ENCODE measurements at regions not wholly inside any gene's neighbourhood (a gene's known extent, or its start where the extent isn't known, plus 50 kb on each side); places are given as distances from the start of the nearest gene placed in this dataset.
A peak's percentile ranks its signal among the peaks of the same experiment; 100 is the strongest.
"Not testable (repeated sequence)": the region's sequence is repeated elsewhere in the genome, so short reads cannot be mapped to it uniquely, and the experiment has no call there.

DNA sequence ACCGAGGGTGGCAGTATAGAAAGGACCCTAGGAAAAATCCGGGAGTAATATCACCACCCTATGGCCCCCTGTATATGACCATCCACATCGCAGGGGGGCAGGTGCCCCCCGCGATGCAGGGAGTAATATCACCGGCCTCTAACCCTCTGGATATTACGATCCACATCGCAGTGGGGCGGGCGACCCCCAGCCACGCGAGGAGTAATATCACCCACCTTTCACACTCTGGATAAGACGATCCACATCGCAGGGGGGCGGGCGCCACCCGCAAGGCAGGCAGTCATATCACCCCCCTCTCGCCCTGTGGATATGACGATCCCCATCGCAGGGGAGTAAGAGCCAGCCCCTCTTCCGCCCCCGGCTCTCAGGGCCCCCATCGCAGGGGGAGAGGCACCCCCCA, 76.7 kb upstream of the RUBCNL start:
- H3K4me3 Mint-ChIP-seq (ENCODE audit: unreplicated experiment), result no peak overlapping the region
- peaks cover 2% of the 10 kb centered on the region for H3K4me1 Mint-ChIP-seq (ENCODE audit: low read depth, unreplicated experiment)
- TF ChIP-seq, protein P1, sequence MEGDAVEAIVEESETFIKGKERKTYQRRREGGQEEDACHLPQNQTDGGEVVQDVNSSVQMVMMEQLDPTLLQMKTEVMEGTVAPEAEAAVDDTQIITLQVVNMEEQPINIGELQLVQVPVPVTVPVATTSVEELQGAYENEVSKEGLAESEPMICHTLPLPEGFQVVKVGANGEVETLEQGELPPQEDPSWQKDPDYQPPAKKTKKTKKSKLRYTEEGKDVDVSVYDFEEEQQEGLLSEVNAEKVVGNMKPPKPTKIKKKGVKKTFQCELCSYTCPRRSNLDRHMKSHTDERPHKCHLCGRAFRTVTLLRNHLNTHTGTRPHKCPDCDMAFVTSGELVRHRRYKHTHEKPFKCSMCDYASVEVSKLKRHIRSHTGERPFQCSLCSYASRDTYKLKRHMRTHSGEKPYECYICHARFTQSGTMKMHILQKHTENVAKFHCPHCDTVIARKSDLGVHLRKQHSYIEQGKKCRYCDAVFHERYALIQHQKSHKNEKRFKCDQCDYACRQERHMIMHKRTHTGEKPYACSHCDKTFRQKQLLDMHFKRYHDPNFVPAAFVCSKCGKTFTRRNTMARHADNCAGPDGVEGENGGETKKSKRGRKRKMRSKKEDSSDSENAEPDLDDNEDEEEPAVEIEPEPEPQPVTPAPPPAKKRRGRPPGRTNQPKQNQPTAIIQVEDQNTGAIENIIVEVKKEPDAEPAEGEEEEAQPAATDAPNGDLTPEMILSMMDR (IDR thresholded peaks at IDR 0.05; ENCODE audit: insufficient read depth, low read depth, low read length), result no peak
- TF ChIP-seq EZH2 (IDR thresholded peaks at IDR 0.05; ENCODE audit: insufficient read depth, low read length), result no peak
- H3K79me2 ChIP-seq (ENCODE audit: insufficient read depth, low read length), result no peaks in the 10 kb centered on the region
- H3K9me3 ChIP-seq (ENCODE audit: insufficient read depth, low read depth, low read length), result no peaks in the 10 kb centered on the region
- no peaks in the 10 kb centered on the region for H3K27me3 Mint-ChIP-seq (ENCODE audit: low read depth, unreplicated experiment)
- H3K9me3 Mint-ChIP-seq (ENCODE audit: unreplicated experiment), result no peaks in the 10 kb centered on the region
- no peak overlapping the region for H3K27ac Mint-ChIP-seq (ENCODE audit: unreplicated experiment)
- H3K36me3 Mint-ChIP-seq (ENCODE audit: low read depth, unreplicated experiment), result no peaks in the 10 kb centered on the region
- no peak overlapping the region for H3K4me2 ChIP-seq (ENCODE audit: low read length)
- H3K4me3 ChIP-seq (ENCODE audit: insufficient read depth, low read depth, low read length), result no peak overlapping the region
- no peak overlapping the region for H3K27ac ChIP-seq (ENCODE audit: low read depth, low read length)
- DNase-seq (ENCODE audit: low read depth), result no peak
- no peaks in the 10 kb centered on the region for H3K36me3 ChIP-seq (ENCODE audit: insufficient read depth, low read length)
- H3K9ac ChIP-seq (ENCODE audit: low read length), result no peak overlapping the region
- no peak for FAIRE-seq
- no peaks in the 10 kb centered on the region for H4K20me1 ChIP-seq (ENCODE audit: insufficient read depth, low read length)
- no peaks in the 10 kb centered on the region for H3K4me1 ChIP-seq (ENCODE audit: insufficient read depth, low read length)
- H3K27me3 ChIP-seq (ENCODE audit: insufficient read depth, low read length), result no peaks in the 10 kb centered on the region
- no peak overlapping the region for H2AFZ ChIP-seq (ENCODE audit: low read depth, low read length)

DNA sequence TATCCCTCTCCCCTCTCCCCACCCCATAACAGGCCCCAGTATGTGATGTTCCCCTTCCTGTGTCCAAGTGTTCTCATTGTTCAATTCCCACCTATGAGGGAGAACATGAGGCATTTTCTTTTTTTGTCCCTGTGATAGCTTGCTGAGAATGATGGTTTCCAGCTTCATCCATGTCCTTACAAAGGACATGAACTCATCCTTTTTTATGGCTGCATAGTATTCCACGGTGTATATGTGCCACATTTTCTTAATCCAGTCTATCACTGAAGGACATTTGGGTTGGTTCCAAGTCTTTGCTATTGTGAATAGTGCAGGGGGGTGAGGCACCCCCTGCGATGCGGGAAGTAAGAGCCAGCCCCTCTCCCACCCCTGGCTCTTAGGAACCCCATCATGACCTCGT, 73.2 kb upstream of the RUBCNL start:
- not testable (repeated sequence) for H3K9me3 Mint-ChIP-seq (ENCODE audit: unreplicated experiment); H3K4me3 Mint-ChIP-seq (ENCODE audit: unreplicated experiment); H3K79me2 ChIP-seq (ENCODE audit: insufficient read depth, low read length)

DNA sequence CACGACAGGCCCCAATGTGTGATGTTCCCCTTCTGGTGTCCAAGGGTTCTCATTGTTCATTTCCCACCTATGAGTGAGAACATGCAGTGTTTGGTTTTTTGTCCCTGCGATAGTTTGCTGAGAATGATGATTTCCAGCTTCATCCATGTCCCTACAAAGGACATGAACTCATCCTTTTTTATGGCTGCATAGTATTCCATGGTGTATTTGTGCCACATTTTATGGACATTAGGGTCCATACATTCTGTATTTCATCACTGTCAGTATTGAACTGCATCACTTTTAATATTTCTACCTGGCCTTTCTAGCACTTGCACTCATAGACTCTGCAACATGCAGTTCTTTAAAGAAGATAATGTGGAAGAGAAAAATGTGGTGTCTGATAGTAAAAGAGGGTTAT, 70.2 kb upstream of the RUBCNL start:
- not testable (repeated sequence) for FAIRE-seq; H3K36me3 Mint-ChIP-seq (ENCODE audit: low read depth, unreplicated experiment); H3K79me2 ChIP-seq (ENCODE audit: insufficient read depth, low read length); H3K4me2 ChIP-seq (ENCODE audit: low read length); H3K9me3 Mint-ChIP-seq (ENCODE audit: unreplicated experiment); H3K4me3 ChIP-seq (ENCODE audit: insufficient read depth, low read depth, low read length); H3K4me1 ChIP-seq (ENCODE audit: insufficient read depth, low read length); H3K9me3 ChIP-seq (ENCODE audit: insufficient read depth, low read depth, low read length); H3K4me3 Mint-ChIP-seq (ENCODE audit: unreplicated experiment); H3K27me3 Mint-ChIP-seq (ENCODE audit: low read depth, unreplicated experiment); H3K4me1 Mint-ChIP-seq (ENCODE audit: low read depth, unreplicated experiment); DNase-seq (ENCODE audit: low read depth); H3K27ac Mint-ChIP-seq (ENCODE audit: unreplicated experiment); H2AFZ ChIP-seq (ENCODE audit: low read depth, low read length); H3K9ac ChIP-seq (ENCODE audit: low read length); H4K20me1 ChIP-seq (ENCODE audit: insufficient read depth, low read length); H3K36me3 ChIP-seq (ENCODE audit: insufficient read depth, low read length); H3K27me3 ChIP-seq (ENCODE audit: insufficient read depth, low read length); H3K27ac ChIP-seq (ENCODE audit: low read depth, low read length)

More for the DNA sequence above, 73.2 kb upstream of the RUBCNL start:
- H3K27ac Mint-ChIP-seq (ENCODE audit: unreplicated experiment); H3K36me3 ChIP-seq (ENCODE audit: insufficient read depth, low read length); H3K9me3 ChIP-seq (ENCODE audit: insufficient read depth, low read depth, low read length); H3K4me1 ChIP-seq (ENCODE audit: insufficient read depth, low read length); H3K4me3 ChIP-seq (ENCODE audit: insufficient read depth, low read depth, low read length); H3K36me3 Mint-ChIP-seq (ENCODE audit: low read depth, unreplicated experiment); H3K4me2 ChIP-seq (ENCODE audit: low read length); H3K27me3 ChIP-seq (ENCODE audit: insufficient read depth, low read length); H3K9ac ChIP-seq (ENCODE audit: low read length); H3K4me1 Mint-ChIP-seq (ENCODE audit: low read depth, unreplicated experiment); DNase-seq (ENCODE audit: low read depth); H2AFZ ChIP-seq (ENCODE audit: low read depth, low read length); H4K20me1 ChIP-seq (ENCODE audit: insufficient read depth, low read length); FAIRE-seq; H3K27ac ChIP-seq (ENCODE audit: low read depth, low read length); H3K27me3 Mint-ChIP-seq (ENCODE audit: low read depth, unreplicated experiment): not testable (repeated sequence)

DNA sequence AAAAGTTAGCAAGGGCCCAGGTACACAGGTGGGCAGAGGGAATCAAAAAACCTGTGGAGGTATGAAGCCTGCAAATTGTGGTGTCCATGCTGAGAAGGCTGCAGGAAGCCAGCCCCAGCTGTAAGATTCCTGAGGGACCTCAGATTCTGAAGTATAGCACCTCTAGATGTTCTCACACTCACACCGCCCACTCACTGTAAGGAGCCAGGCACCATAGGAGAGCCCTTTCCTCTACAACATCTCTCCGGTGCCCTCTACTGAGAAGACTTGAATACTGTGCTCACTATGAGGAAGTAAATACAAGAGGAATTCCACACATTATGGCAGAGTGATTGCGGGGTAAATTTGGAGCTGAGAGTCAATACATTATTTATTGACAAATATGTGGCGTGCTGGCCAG, 68.9 kb upstream of the RUBCNL start:
- H3K4me2 ChIP-seq (ENCODE audit: low read length); H3K9me3 ChIP-seq (ENCODE audit: insufficient read depth, low read depth, low read length); H3K4me3 ChIP-seq (ENCODE audit: insufficient read depth, low read depth, low read length); H3K79me2 ChIP-seq (ENCODE audit: insufficient read depth, low read length); H3K9ac ChIP-seq (ENCODE audit: low read length); H2AFZ ChIP-seq (ENCODE audit: low read depth, low read length); FAIRE-seq; H3K4me1 ChIP-seq (ENCODE audit: insufficient read depth, low read length); H4K20me1 ChIP-seq (ENCODE audit: insufficient read depth, low read length); H3K36me3 ChIP-seq (ENCODE audit: insufficient read depth, low read length); H3K36me3 Mint-ChIP-seq (ENCODE audit: low read depth, unreplicated experiment); H3K27me3 Mint-ChIP-seq (ENCODE audit: low read depth, unreplicated experiment); H3K27ac ChIP-seq (ENCODE audit: low read depth, low read length); H3K27me3 ChIP-seq (ENCODE audit: insufficient read depth, low read length); H3K4me1 Mint-ChIP-seq (ENCODE audit: low read depth, unreplicated experiment); H3K27ac Mint-ChIP-seq (ENCODE audit: unreplicated experiment); H3K9me3 Mint-ChIP-seq (ENCODE audit: unreplicated experiment); H3K4me3 Mint-ChIP-seq (ENCODE audit: unreplicated experiment): not testable (repeated sequence)
- DNase-seq (ENCODE audit: low read depth), result peak; percentile 29
- TF ChIP-seq, protein P1 (IDR thresholded peaks at IDR 0.05; ENCODE audit: insufficient read depth, low read depth, low read length), result peak; percentile 11

DNA sequence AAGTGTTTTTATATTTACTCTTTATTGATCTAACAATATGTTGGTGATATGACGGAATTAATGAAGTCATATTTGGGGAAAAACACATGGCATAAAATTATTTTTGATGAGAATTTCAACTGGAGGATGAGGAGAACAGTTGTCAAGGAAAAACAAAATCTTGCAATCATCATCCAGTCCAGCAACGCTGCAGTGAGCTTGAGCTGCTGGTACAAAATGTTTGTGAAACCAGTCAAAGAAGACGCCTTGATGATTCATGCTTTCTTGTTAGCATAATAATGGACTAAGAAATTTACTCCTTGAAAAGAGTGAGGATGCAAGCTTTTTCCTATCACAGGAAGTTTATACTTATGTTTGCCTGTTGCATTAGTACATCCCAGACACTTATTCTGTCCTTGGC, 64.1 kb upstream of the RUBCNL start:
- not testable (repeated sequence) for H3K4me1 ChIP-seq (ENCODE audit: insufficient read depth, low read length); H3K4me1 Mint-ChIP-seq (ENCODE audit: low read depth, unreplicated experiment); H3K27ac Mint-ChIP-seq (ENCODE audit: unreplicated experiment); H3K4me2 ChIP-seq (ENCODE audit: low read length); DNase-seq (ENCODE audit: low read depth); H4K20me1 ChIP-seq (ENCODE audit: insufficient read depth, low read length); H3K27me3 Mint-ChIP-seq (ENCODE audit: low read depth, unreplicated experiment); H3K4me3 Mint-ChIP-seq (ENCODE audit: unreplicated experiment); FAIRE-seq; H3K4me3 ChIP-seq (ENCODE audit: insufficient read depth, low read depth, low read length); H3K27ac ChIP-seq (ENCODE audit: low read depth, low read length); H3K27me3 ChIP-seq (ENCODE audit: insufficient read depth, low read length); H3K79me2 ChIP-seq (ENCODE audit: insufficient read depth, low read length); H2AFZ ChIP-seq (ENCODE audit: low read depth, low read length); H3K9me3 Mint-ChIP-seq (ENCODE audit: unreplicated experiment); H3K9ac ChIP-seq (ENCODE audit: low read length); H3K36me3 ChIP-seq (ENCODE audit: insufficient read depth, low read length); H3K36me3 Mint-ChIP-seq (ENCODE audit: low read depth, unreplicated experiment); H3K9me3 ChIP-seq (ENCODE audit: insufficient read depth, low read depth, low read length)
